ENCODE measurements at regions not wholly inside any gene's neighbourhood (a gene's known extent, or its start where the extent isn't known, plus 50 kb on each side); places are given as distances from the start of the nearest gene placed in this dataset.

DNA sequence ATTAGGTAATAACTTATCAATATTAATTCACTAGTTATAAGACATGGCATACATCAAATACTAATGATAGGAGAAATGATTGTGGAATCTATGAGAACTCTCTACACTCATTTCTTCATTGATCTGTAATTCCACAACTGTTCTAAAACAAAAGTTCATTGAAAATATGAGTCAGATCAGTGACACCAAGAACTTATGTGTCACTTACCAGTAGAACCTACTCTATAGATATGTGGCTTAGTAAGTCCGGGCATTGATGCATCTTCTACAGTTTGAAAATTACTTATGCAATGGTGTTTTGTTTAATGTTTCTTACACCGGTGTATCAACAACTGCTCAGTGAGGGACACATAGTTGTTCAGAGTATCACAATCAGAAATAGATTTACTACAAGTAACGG lies 520.3 kb downstream of the ARAP2 start:
- no peak for TF ChIP-seq GATA3 (IDR thresholded peaks at IDR 0.05; ENCODE audit: low read depth, low read length)
- no peak for TF ChIP-seq GATA2 (IDR thresholded peaks at IDR 0.05; ENCODE audit: low read depth, low read length)

All from SH-SY5Y (cell line).